EH (cell line): ENCODE measurements at regions not wholly inside any gene's neighbourhood (a gene's known extent, or its start where the extent isn't known, plus 50 kb on each side); places are given as distances from the start of the nearest gene placed in this dataset.

Experiments
- DNase-seq: peaks from one replicate; pipeline ENCODE4 v3.0.0-alpha.2; 2015; ENCODE audit warnings: low read depth

- DNase-seq = no peak
These were observed 418.8 kb downstream of the TLE4 start for GRCh38 chr9:79990536-79990935.

- no peak for DNase-seq
These were observed 417.3 kb downstream of the TLE4 start for GRCh38 chr9:79989079-79989478.

GRCh38 chr9:79988126-79988525 lies 416.4 kb downstream of the TLE4 start:
- no peak for DNase-seq

GRCh38 chr9:79986437-79986836 lies 414.7 kb downstream of the TLE4 start:
- DNase-seq = no peak

- no peak for DNase-seq
These were observed 414.0 kb downstream of the TLE4 start for GRCh38 chr9:79985772-79986171.

- no peak for DNase-seq
These were observed 413.5 kb downstream of the TLE4 start for GRCh38 chr9:79985264-79985663.

- DNase-seq = no peak
These were observed 412.8 kb downstream of the TLE4 start for GRCh38 chr9:79984429-79985067.

- DNase-seq = no peak
These were observed 408.7 kb downstream of the TLE4 start for GRCh38 chr9:79980432-79980831.

GRCh38 chr9:79977510-79978197 lies 405.9 kb downstream of the TLE4 start:
- DNase-seq = no peak

GRCh38 chr9:79977074-79977435 lies 405.3 kb downstream of the TLE4 start:
- DNase-seq = no peak

GRCh38 chr9:79976257-79977073 lies 404.7 kb downstream of the TLE4 start:
- no peak for DNase-seq

GRCh38 chr9:79975621-79976256 lies 404.0 kb downstream of the TLE4 start:
- no peak for DNase-seq

- DNase-seq = no peak
These were observed 403.1 kb downstream of the TLE4 start for GRCh38 chr9:79974806-79975422.

GRCh38 chr9:79973627-79974026 lies 401.9 kb downstream of the TLE4 start:
- DNase-seq = no peak

- DNase-seq = no peak
These were observed 398.3 kb downstream of the TLE4 start for GRCh38 chr9:79970146-79970425.

GRCh38 chr9:79969393-79970145 lies 397.8 kb downstream of the TLE4 start:
- no peak for DNase-seq

GRCh38 chr9:79968533-79968932 lies 396.8 kb downstream of the TLE4 start:
- no peak for DNase-seq

GRCh38 chr9:79962836-79963235 lies 391.1 kb downstream of the TLE4 start:
- no peak for DNase-seq

GRCh38 chr9:79962150-79962549 lies 390.4 kb downstream of the TLE4 start:
- no peak for DNase-seq

- peak; percentile 15 for DNase-seq
These were observed 383.5 kb downstream of the TLE4 start for GRCh38 chr9:79955300-79955699.

- no peak for DNase-seq
These were observed 382.1 kb downstream of the TLE4 start for GRCh38 chr9:79953908-79954307.

- peak; percentile 42 for DNase-seq
These were observed 380.6 kb downstream of the TLE4 start for GRCh38 chr9:79952401-79952800.
